IMR-90 (cell line): ENCODE measurements at regions not wholly inside any gene's neighbourhood (a gene's known extent, or its start where the extent isn't known, plus 50 kb on each side); places are given as distances from the start of the nearest gene placed in this dataset.

ENCODE experiments used
- ATAC-seq: fragments of 200-7000 bp; cut with Tn5 transposase; 2 replicates; pipeline ENCODE4 v1.9.1; 2020; ENCODE audit warnings: low read depth, mild to moderate bottlenecking, moderate library complexity
- BruUV-seq: library from RNA; stranded (reverse); fragments of 400-500 nt; replicated peaks from 2 replicates; lab custom pipeline; 2021; lab: Mats Ljungman, UMichigan
- CTCF ChIA-PET: fragments of 300-600 bp; formaldehyde crosslinking; extraction: SDS; loops from one replicate; lab custom pipeline; 2021; ENCODE audit warnings: antibody characterized with exemption; lab: Yijun Ruan, JAX
- POLR2A ChIA-PET: fragments of 300-600 bp; sonication (Branson Sonifier 250); formaldehyde crosslinking; loops from one replicate; lab custom pipeline; 2022; ENCODE audit warnings: antibody characterized with exemption; ENCODE audit not compliant: unreplicated experiment; lab: Charles Lee
- DNase-seq: peaks from one replicate; pipeline ENCODE4 v3.0.0; 2013
- H2AFZ ChIP-seq: replicated peaks from 2 replicates; pipeline ENCODE3; 2013; ENCODE audit warnings: low read length, mild to moderate bottlenecking; ENCODE audit not compliant: poor library complexity
- H2AK5ac ChIP-seq: 2 replicates; pipeline ENCODE4 v1.6.1; 2013; ENCODE audit warnings: low read depth, low read length, inconsistent platforms
- H2AK9ac ChIP-seq: replicated peaks from 2 replicates; pipeline ENCODE3; 2013; ENCODE audit warnings: mild to moderate bottlenecking, low read depth, low read length, moderate library complexity; ENCODE audit not compliant: poor library complexity
- H2BK120ac ChIP-seq: 2 replicates; pipeline ENCODE4 v1.6.1; 2013; ENCODE audit warnings: low read depth, low read length, inconsistent platforms
- H2BK15ac ChIP-seq: 3 replicates; pipeline ENCODE4 v1.6.1; 2013; ENCODE audit warnings: low read depth, low read length, inconsistent platforms
- H2BK20ac ChIP-seq: 2 replicates; pipeline ENCODE4 v1.6.1; 2013; ENCODE audit warnings: low read depth, mild to moderate bottlenecking, inconsistent platforms, low read length, moderate library complexity
- H2BK5ac ChIP-seq: 2 replicates; pipeline ENCODE4 v1.6.1; 2013; ENCODE audit warnings: mild to moderate bottlenecking, low read depth, low read length, inconsistent platforms; ENCODE audit not compliant: poor library complexity, severe bottlenecking
- H3K14ac ChIP-seq: replicated peaks from 2 replicates; pipeline ENCODE4 v1.6.1; 2013; ENCODE audit warnings: low read depth, low read length, inconsistent platforms
- H3K18ac ChIP-seq: 2 replicates; pipeline ENCODE4 v1.6.1; 2013; ENCODE audit warnings: low read depth, low read length, control low read depth
- H3K23ac ChIP-seq: 2 replicates; pipeline ENCODE4 v1.6.1; 2013; ENCODE audit warnings: low read depth, low read length, inconsistent platforms
- H3K27ac ChIP-seq: 2 replicates; pipeline ENCODE4 v1.5.1; 2013; ENCODE audit warnings: mild to moderate bottlenecking, control low read depth, low read length; ENCODE audit not compliant: insufficient read depth
- H3K27me3 ChIP-seq: 2 replicates; pipeline ENCODE4 v1.6.1; 2013; ENCODE audit warnings: low read length; ENCODE audit not compliant: control insufficient read depth, insufficient read depth
- H3K36me3 ChIP-seq: 2 replicates; pipeline ENCODE4 v1.6.1; 2013; ENCODE audit warnings: low read length, mixed read lengths; ENCODE audit not compliant: control insufficient read depth, insufficient read depth
- H3K4ac ChIP-seq: 2 replicates; pipeline ENCODE4 v1.6.1; 2013; ENCODE audit warnings: low read depth, low read length, inconsistent platforms
- H3K4me1 ChIP-seq: 2 replicates; pipeline ENCODE4 v1.6.1; 2013; ENCODE audit warnings: low read length, mixed read lengths; ENCODE audit not compliant: control insufficient read depth, insufficient read depth
- H3K4me2 ChIP-seq: 2 replicates; pipeline ENCODE4 v1.6.1; 2013; ENCODE audit warnings: low read depth, mild to moderate bottlenecking, control low read depth, low read length, moderate library complexity
- H3K4me3 ChIP-seq: 2 replicates; pipeline ENCODE4 v1.5.1; 2013; ENCODE audit warnings: low read depth, mild to moderate bottlenecking, control low read depth, low read length, moderate library complexity; ENCODE audit not compliant: insufficient read depth
- H3K56ac ChIP-seq: 2 replicates; pipeline ENCODE4 v1.6.1; 2013; ENCODE audit warnings: low read length, inconsistent platforms; ENCODE audit not compliant: insufficient read depth; ENCODE audit errors: extremely low read depth
- H3K79me1 ChIP-seq, 2 experiments: 2 replicates each; pipeline ENCODE4 v1.6.1; 2013; ENCODE audit warnings: low read length in 2 of 2, inconsistent platforms in 1 of 2, low read depth in 1 of 2
- H3K9ac ChIP-seq: 2 replicates; pipeline ENCODE4 v1.6.1; 2013; ENCODE audit warnings: low read depth, low read length, control low read depth
- H3K9me1 ChIP-seq: 2 replicates; pipeline ENCODE4 v1.6.1; 2013; ENCODE audit warnings: low read length, inconsistent platforms; ENCODE audit not compliant: insufficient read depth
- H3K9me3 ChIP-seq: 2 replicates; pipeline ENCODE4 v1.6.1; 2013; ENCODE audit warnings: low read length; ENCODE audit not compliant: control insufficient read depth, insufficient read depth
- H4K20me1 ChIP-seq: 2 replicates; pipeline ENCODE4 v1.6.1; 2013; ENCODE audit warnings: low read length, inconsistent platforms; ENCODE audit not compliant: insufficient read depth
- H4K5ac ChIP-seq: 2 replicates; pipeline ENCODE4 v1.6.1; 2013; ENCODE audit warnings: mild to moderate bottlenecking, low read depth, low read length, control low read depth
- H4K8ac ChIP-seq, 2 experiments: 2 replicates each; pipeline ENCODE4 v1.6.1; 2013; ENCODE audit warnings: low read depth in 2 of 2, low read length in 2 of 2, control low read depth in 1 of 2, inconsistent platforms in 1 of 2
- H4K91ac ChIP-seq: 2 replicates; pipeline ENCODE4 v1.6.1; 2013; ENCODE audit warnings: low read depth, low read length, inconsistent platforms; ENCODE audit not compliant: insufficient read depth
- BHLHE40 ChIP-seq: fragments of 150-350 bp; IDR thresholded peaks from 2 replicates; pipeline ENCODE4 v1.6.1; 2016; ENCODE audit warnings: mild to moderate bottlenecking, low read depth, low read length
- CEBPB ChIP-seq: IDR thresholded peaks from 2 replicates; pipeline ENCODE4 v1.6.1; 2012; ENCODE audit warnings: low read depth, low read length, improper control_type of control experiment
- MAFK ChIP-seq: IDR thresholded peaks from 2 replicates; pipeline ENCODE4 v1.6.1; 2012; ENCODE audit warnings: low read depth, low read length, improper control_type of control experiment
- NFE2L2 ChIP-seq: fragments of 150-350 bp; IDR thresholded peaks from 2 replicates; pipeline ENCODE4 v1.6.1; 2016; ENCODE audit warnings: low read depth, mild to moderate bottlenecking, low read length
- SMC3 ChIP-seq: fragments of 150-350 bp; IDR thresholded peaks from 2 replicates; pipeline ENCODE4 v1.6.1; 2016; ENCODE audit warnings: low read depth, mild to moderate bottlenecking, antibody characterized with exemption, low read length, moderate library complexity
- WGBS, 2 experiments: methylation state at CpG; one replicate each; pipeline versions ENCODE4 v1.1.5 to v1.1.7; 2013; ENCODE audit warnings: missing lambda C conversion rate in 2 of 2; ENCODE audit not compliant: insufficient read length in 1 of 2; ENCODE audit errors: extremely low coverage in 2 of 2; 5-methylcytosine and 5-hydroxymethylcytosine counted together
- dilution Hi-C: fragments of 300-500 bp; cut with HindIII; formaldehyde crosslinking; loops from one replicate; pipeline ENCODE4 v1.14.3; 2018; ENCODE audit warnings: low sequenced_read_pairs; ENCODE audit not compliant: unreplicated experiment
- in situ Hi-C: fragments of 300-500 bp; cut with MboI; formaldehyde crosslinking; loops from 3 replicates; pipeline ENCODE4 v1.14.3; 2019; ENCODE audit warnings: low sequenced_read_pairs, inconsistent platforms, mixed read lengths
- intact Hi-C: fragments of 100-400 bp; cut with micrococcal nuclease; formaldehyde crosslinking; loops from 2 replicates; pipeline ENCODE4 v1.10.0; 2022

DNA sequence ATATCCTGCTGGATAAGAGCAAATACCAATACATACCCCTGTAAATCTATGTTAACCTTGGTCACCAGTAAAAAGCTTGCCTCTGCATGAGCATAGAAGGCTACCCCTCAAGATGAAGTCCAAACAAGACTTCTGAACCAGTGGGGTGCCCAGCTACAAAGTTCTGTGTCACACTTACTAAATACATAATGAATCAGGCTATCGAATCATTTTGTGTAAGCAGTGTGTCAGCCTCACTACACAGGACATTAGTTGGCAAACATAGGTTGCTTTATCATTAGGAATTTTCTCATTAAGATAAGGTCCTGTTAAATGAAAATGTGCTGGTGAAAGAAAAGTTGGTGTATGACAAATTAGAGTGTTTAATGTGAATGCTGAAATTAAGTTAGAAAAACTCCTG is 452.0 kb downstream of the MFSD1 start:
- no peaks in the 10 kb centered on the region for H3K9me1 ChIP-seq
- no peak overlapping the region for H3K14ac ChIP-seq
- ChIA-PET POLR2A (no interaction called here), CTCF (interaction anchor here (0.7 to 1.6 kb wide), 2 partner anchors 10 to 54 kb away, joined by 3 read pairs; no protein-coding TSS in a partner anchor)
- no TSS peak for BruUV-seq
- H3K4me1 ChIP-seq = no peaks in the 10 kb centered on the region
- no peak overlapping the region for H2AK5ac ChIP-seq
- no peak overlapping the region for H3K9ac ChIP-seq
- ATAC-seq (no peak), DNase-seq (no peak)
- no peak for TF ChIP-seq SMC3
- no peak for TF ChIP-seq BHLHE40
- TF ChIP-seq MAFK = no peak
- TF ChIP-seq NFE2L2 = no peak
- TF ChIP-seq CEBPB = no peak
- H2AFZ ChIP-seq = no peak overlapping the region
- H2BK20ac ChIP-seq = no peak overlapping the region
- H3K4me3 ChIP-seq = no peak overlapping the region
- H4K91ac ChIP-seq = no peak overlapping the region
- dilution Hi-C loops (no loop called here), in situ Hi-C loops (loop anchor here (25.0 kb wide), 2 partner anchors 617 to 758 kb away; partner anchors contain the start of gene GFM1), intact Hi-C loops (loop anchor here (10.0 kb wide), 1 partner anchor 589 kb away; no protein-coding TSS in a partner anchor)
- no peak overlapping the region for H3K56ac ChIP-seq
- no peaks in the 10 kb centered on the region for H3K36me3 ChIP-seq
- H2BK5ac ChIP-seq = no peak overlapping the region
- no peaks in the 10 kb centered on the region for H3K79me1 ChIP-seq
- no peak overlapping the region for H3K4me2 ChIP-seq
- no peak overlapping the region for H2AK9ac ChIP-seq
- WGBS, 2 experiments = no CpG with 5 or more reads among the region's 1 CpG
- H3K4ac ChIP-seq = no peak overlapping the region
- no peak overlapping the region for H3K23ac ChIP-seq
- H3K18ac ChIP-seq = no peak overlapping the region
- no peaks in the 10 kb centered on the region for H3K9me3 ChIP-seq
- no peak overlapping the region for H3K27ac ChIP-seq
- no peak overlapping the region for H4K5ac ChIP-seq
- no peak overlapping the region for H2BK120ac ChIP-seq
- H4K20me1 ChIP-seq = no peaks in the 10 kb centered on the region
- H4K8ac ChIP-seq = no peak overlapping the region
- H2BK15ac ChIP-seq = no peak overlapping the region
- H3K27me3 ChIP-seq = peaks cover 9% of the 10 kb centered on the region
